Parathyroid adenoma (tissue), 2 donors: ENCODE measurements at regions not wholly inside any gene's neighbourhood (a gene's known extent, or its start where the extent isn't known, plus 50 kb on each side); places are given as distances from the start of the nearest gene placed in this dataset.

Source experiments
- H2AFZ ChIP-seq: fragments of 300-600 bp; sonication (generic); one replicate; pipeline ENCODE4 v1.7.0; 2017; ENCODE audit warnings: antibody characterized with exemption, mild to moderate bottlenecking
- H3K27ac ChIP-seq: fragments of 300-600 bp; sonication (generic); one replicate; pipeline ENCODE4 v1.7.0; 2017
- H3K27me3 ChIP-seq: fragments of 300-600 bp; sonication (generic); one replicate; pipeline ENCODE4 v1.7.0; 2017; ENCODE audit warnings: low read length; ENCODE audit not compliant: control insufficient read depth, insufficient read depth
- H3K36me3 ChIP-seq: fragments of 300-600 bp; sonication (generic); one replicate; pipeline ENCODE4 v1.7.0; 2017; ENCODE audit warnings: low read length; ENCODE audit not compliant: control insufficient read depth, insufficient read depth
- H3K4me1 ChIP-seq: fragments of 300-600 bp; sonication (generic); one replicate; pipeline ENCODE4 v1.7.0; 2017; ENCODE audit warnings: control low read depth
- H3K4me2 ChIP-seq: fragments of 300-600 bp; sonication (generic); one replicate; pipeline ENCODE4 v1.7.0; 2017; ENCODE audit warnings: low read length
- H3K4me3 ChIP-seq: fragments of 300-600 bp; sonication (generic); one replicate; pipeline ENCODE4 v1.7.0; 2017; ENCODE audit warnings: low read depth, low read length
- H3K79me2 ChIP-seq: fragments of 300-600 bp; sonication (generic); one replicate; pipeline ENCODE4 v1.7.0; 2017; ENCODE audit warnings: control low read depth
- H3K9ac ChIP-seq: fragments of 300-600 bp; sonication (generic); one replicate; pipeline ENCODE4 v1.7.0; 2017; ENCODE audit warnings: mild to moderate bottlenecking
- H3K9me3 ChIP-seq: fragments of 300-600 bp; sonication (generic); one replicate; pipeline ENCODE4 v1.7.0; 2017; ENCODE audit warnings: low read length; ENCODE audit not compliant: control insufficient read depth
- CTCF ChIP-seq: fragments of 300-600 bp; sonication (generic); IDR thresholded peaks from one replicate; pipeline ENCODE4 v1.7.0; 2017; ENCODE audit warnings: antibody characterized with exemption, mild to moderate bottlenecking
- donor health status: primary hyperparathyroidism.

DNA sequence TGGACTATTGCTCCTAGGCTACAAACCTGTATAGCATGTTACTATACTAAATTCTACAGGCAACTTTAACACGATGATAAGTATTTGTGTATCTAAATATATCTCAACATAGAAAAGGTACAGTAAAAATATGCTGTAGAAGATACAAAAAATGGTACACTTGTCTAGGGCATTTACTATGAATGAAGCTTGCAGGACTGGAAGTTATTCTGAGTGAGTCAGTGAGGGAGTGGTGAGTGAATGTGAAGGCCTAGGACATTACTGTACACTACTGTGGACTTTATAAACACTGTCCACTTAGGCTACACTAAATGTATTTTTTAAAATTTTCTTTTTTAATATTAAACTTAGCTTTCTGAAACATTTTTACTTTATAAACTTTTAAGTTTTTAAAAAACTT is 140.5 kb upstream of the SGO1 start:
- Histone ChIP-seq H3K9me3 (no peaks in the 10 kb centered on the region), H3K36me3 (no peaks in the 10 kb centered on the region), H2AFZ (no peak overlapping the region), H3K9ac (no peak overlapping the region), H3K4me1 (no peaks in the 10 kb centered on the region), H3K4me2 (no peak overlapping the region), H3K79me2 (no peaks in the 10 kb centered on the region), H3K27ac (no peak overlapping the region), H3K27me3 (no peaks in the 10 kb centered on the region), H3K4me3 (no peak overlapping the region)
- no peak for TF ChIP-seq CTCF

- no peak for TF ChIP-seq CTCF
- no peak overlapping the region for H3K27ac ChIP-seq
- no peaks in the 10 kb centered on the region for H3K27me3 ChIP-seq
- H3K36me3 ChIP-seq, result no peaks in the 10 kb centered on the region
- no peaks in the 10 kb centered on the region for H3K4me1 ChIP-seq
- H3K4me3 ChIP-seq, result no peak overlapping the region
- H3K9me3 ChIP-seq, result no peaks in the 10 kb centered on the region
- H2AFZ ChIP-seq, result no peak overlapping the region
- no peak overlapping the region for H3K9ac ChIP-seq
- H3K79me2 ChIP-seq, result no peaks in the 10 kb centered on the region
- no peak overlapping the region for H3K4me2 ChIP-seq
Measured at GRCh38 chr3:20325563-20325962, 139.6 kb upstream of the SGO1 start.

DNA sequence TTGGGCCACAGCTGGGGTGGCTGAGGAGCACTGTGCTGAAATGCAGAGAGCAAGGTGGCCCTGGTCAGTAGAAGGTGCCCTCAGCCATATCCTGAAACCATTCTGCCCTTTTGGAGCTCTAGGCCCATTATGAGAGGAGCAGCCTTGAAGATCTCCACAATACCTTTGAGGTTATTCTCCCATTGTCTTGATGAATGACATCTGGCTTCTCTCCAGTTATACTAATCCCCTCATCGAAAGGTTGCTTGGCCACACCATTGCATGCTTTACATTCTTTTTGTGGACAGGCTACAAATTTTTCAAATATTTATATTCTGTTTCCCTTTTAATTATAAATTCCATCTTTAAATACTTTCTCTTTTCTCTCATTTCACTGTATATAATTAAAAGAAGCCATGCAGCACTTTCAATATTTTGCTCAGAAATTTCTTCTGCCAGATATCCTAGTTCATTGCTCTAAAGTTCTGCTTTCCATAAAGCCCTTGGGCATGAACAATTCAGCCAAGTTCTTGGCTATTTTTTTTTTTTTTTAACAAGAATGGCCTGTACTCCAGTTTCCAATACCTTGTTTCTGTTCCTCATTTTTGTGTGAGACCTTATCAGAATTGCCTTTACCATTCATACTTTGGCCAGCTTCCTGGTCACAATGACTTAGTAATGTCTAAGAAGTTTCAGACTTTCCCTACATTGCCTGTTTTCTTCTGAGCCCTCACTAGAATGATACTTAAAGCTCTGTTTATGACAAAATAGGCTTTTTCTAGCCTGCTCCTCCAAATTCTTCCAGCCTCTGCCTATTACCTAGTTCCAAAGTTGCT is 138.9 kb upstream of the SGO1 start:
- no peaks in the 10 kb centered on the region for H3K79me2 ChIP-seq
- H3K4me3 ChIP-seq, result no peak overlapping the region
- no peak overlapping the region for H3K4me2 ChIP-seq
- H3K27ac ChIP-seq, result no peak overlapping the region
- no peak for TF ChIP-seq CTCF
- H3K27me3 ChIP-seq, result no peaks in the 10 kb centered on the region
- H3K4me1 ChIP-seq, result no peaks in the 10 kb centered on the region
- no peak overlapping the region for H2AFZ ChIP-seq
- no peak overlapping the region for H3K9ac ChIP-seq
- no peaks in the 10 kb centered on the region for H3K36me3 ChIP-seq
- no peaks in the 10 kb centered on the region for H3K9me3 ChIP-seq

DNA sequence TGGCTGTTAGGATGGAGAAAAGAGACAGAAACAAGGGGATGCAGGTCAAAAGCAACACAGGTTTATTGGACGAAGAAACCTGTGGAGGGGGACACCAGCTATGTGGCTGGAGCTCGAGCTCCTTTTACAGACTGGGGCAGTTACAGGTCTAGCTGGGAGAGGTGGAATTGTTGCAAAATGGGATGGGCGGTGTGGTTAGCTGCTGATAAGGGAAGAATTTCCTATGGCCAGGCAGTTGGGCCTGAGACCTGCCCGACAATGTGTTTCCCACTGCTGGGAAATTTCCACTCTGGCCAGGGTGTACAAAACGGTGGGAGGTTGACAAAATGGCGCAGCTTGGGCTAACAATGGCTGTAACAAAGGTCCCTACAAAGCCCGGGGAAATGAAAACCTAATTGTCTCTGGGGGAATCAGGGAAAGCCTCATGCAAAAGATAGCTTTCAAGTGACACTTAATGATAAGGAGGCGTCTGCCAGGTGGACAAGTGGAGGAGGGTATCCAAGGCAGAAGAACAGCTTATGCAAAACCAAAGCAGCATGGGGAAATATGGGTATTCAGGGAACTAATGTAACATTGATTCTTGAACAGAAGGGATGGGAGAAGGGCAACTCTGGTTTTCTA is 137.4 kb upstream of the SGO1 start:
- Histone ChIP-seq H3K4me2 (no peak overlapping the region), H3K4me3 (no peak overlapping the region), H3K4me1 (no peaks in the 10 kb centered on the region), H3K79me2 (no peaks in the 10 kb centered on the region), H3K9ac (no peak overlapping the region), H3K9me3 (no peaks in the 10 kb centered on the region), H2AFZ (no peak overlapping the region), H3K36me3 (no peaks in the 10 kb centered on the region), H3K27me3 (no peaks in the 10 kb centered on the region), H3K27ac (no peak overlapping the region)
- no peak for TF ChIP-seq CTCF
